HG02642 (cell line): ENCODE measurements at regions not wholly inside any gene's neighbourhood (a gene's known extent, or its start where the extent isn't known, plus 50 kb on each side); places are given as distances from the start of the nearest gene placed in this dataset.

Experiments
- ATAC-seq: cut with Tn5 transposase; IDR thresholded peaks from one replicate; pipeline ENCODE4 v1.9.1; 2021; ENCODE audit warnings: mild to moderate bottlenecking; ENCODE audit not compliant: unreplicated experiment, poor library complexity

- no peak for ATAC-seq
Measured at GRCh38 chr2:160907738-160908137, 252.5 kb upstream of the TANK start.

GRCh38 chr2:160908157-160908556 is 252.1 kb upstream of the TANK start:
- no peak for ATAC-seq

GRCh38 chr2:160909781-160910242 is 250.4 kb upstream of the TANK start:
- no peak for ATAC-seq

- no peak for ATAC-seq
Measured at GRCh38 chr2:160910681-160911080, 249.5 kb upstream of the TANK start.

- ATAC-seq: no peak
Measured at GRCh38 chr2:160911258-160911657, 249.0 kb upstream of the TANK start.

GRCh38 chr2:160912276-160912675 is 248.0 kb upstream of the TANK start:
- ATAC-seq: no peak

GRCh38 chr2:160913323-160913722 is 246.9 kb upstream of the TANK start:
- ATAC-seq: no peak

GRCh38 chr2:160914217-160914616 is 246.0 kb upstream of the TANK start:
- ATAC-seq: no peak

GRCh38 chr2:160916300-160916699 is 243.9 kb upstream of the TANK start:
- ATAC-seq: no peak

GRCh38 chr2:160917850-160918249 is 242.4 kb upstream of the TANK start:
- ATAC-seq: no peak

GRCh38 chr2:160918258-160918657 is 242.0 kb upstream of the TANK start:
- ATAC-seq: no peak

- ATAC-seq: peak; percentile 62
Measured at GRCh38 chr2:160918906-160919503, 241.2 kb upstream of the TANK start.

- no peak for ATAC-seq
Measured at GRCh38 chr2:160920061-160920460, 240.2 kb upstream of the TANK start.

- no peak for ATAC-seq
Measured at GRCh38 chr2:160920791-160921303, 239.4 kb upstream of the TANK start.

GRCh38 chr2:160921386-160921964 is 238.8 kb upstream of the TANK start:
- no peak for ATAC-seq

- no peak for ATAC-seq
Measured at GRCh38 chr2:160924936-160925353, 235.3 kb upstream of the TANK start.

GRCh38 chr2:160925956-160926355 is 234.3 kb upstream of the TANK start:
- ATAC-seq: no peak

GRCh38 chr2:160927324-160927723 is 232.9 kb upstream of the TANK start:
- no peak for ATAC-seq

GRCh38 chr2:160928854-160929301 is 231.3 kb upstream of the TANK start:
- ATAC-seq: no peak

GRCh38 chr2:160931531-160931930 is 228.7 kb upstream of the TANK start:
- ATAC-seq: no peak

GRCh38 chr2:160932960-160933359 is 227.3 kb upstream of the TANK start:
- no peak for ATAC-seq

GRCh38 chr2:160934263-160934662 is 226.0 kb upstream of the TANK start:
- ATAC-seq: no peak
